GM12878 (cell line): ENCODE measurements at regions not wholly inside any gene's neighbourhood (a gene's known extent, or its start where the extent isn't known, plus 50 kb on each side); places are given as distances from the start of the nearest gene placed in this dataset.

Source experiments
- ATAC-seq: fragments of 200-7000 bp; cut with Tn5 transposase; 3 replicates; pipeline ENCODE4 v1.9.1; 2020; ENCODE audit warnings: mild to moderate bottlenecking, moderate library complexity
- BruUV-seq: library from RNA; stranded (reverse); fragments of 400-500 nt; replicated peaks from 2 replicates; lab custom pipeline; 2021; lab: Mats Ljungman, UMichigan
- CTCF ChIA-PET: fragments of 300-600 bp; sonication (Branson Sonifier 250); formaldehyde crosslinking; extraction: SDS; loops from one replicate; lab custom pipeline; 2021; ENCODE audit warnings: inconsistent platforms; lab: Yijun Ruan, JAX
- POLR2A ChIA-PET: fragments of 350-600 bp; formaldehyde crosslinking; extraction: SDS; loops from one replicate; lab custom pipeline; 2021; ENCODE audit warnings: inconsistent platforms; lab: Charles Lee
- RAD21 ChIA-PET: fragments of 300-600 bp; sonication (Branson Sonifier 250); formaldehyde crosslinking; loops from one replicate; lab custom pipeline; 2023; ENCODE audit warnings: antibody characterized with exemption; ENCODE audit not compliant: unreplicated experiment; lab: Charles Lee
- SMC1A ChIA-PET: fragments of 300-600 bp; sonication (Branson Sonifier 250); formaldehyde crosslinking; loops from one replicate; lab custom pipeline; 2023; ENCODE audit not compliant: unreplicated experiment, uncharacterized antibody; lab: Charles Lee
- DNase-seq: peaks from one replicate; pipeline ENCODE4 v3.0.0-alpha.2; 2011; ENCODE audit warnings: low read depth, low spot score
- FAIRE-seq: peaks from 3 replicates; lab custom pipeline; 2011; peaks lifted over from hg19 to GRCh38; lab: Jason Lieb, UNC
- H2AFZ ChIP-seq: 2 replicates; pipeline ENCODE4 v1.6.0; 2011; ENCODE audit warnings: low read depth, low read length, control low read depth; ENCODE audit not compliant: control insufficient read depth
- H3K27ac ChIP-seq: 2 replicates; pipeline ENCODE4 v1.5.1; 2011; ENCODE audit warnings: control low read depth; ENCODE audit not compliant: control insufficient read depth, insufficient read depth
- H3K27me3 ChIP-seq, 2 experiments: replicated peaks in 1 of 2; 2 replicates each; pipeline versions ENCODE4 v1.6.0 to v1.6.1; 2011; ENCODE audit warnings: low read length in 1 of 2; ENCODE audit not compliant: control insufficient read depth in 2 of 2, insufficient read depth in 2 of 2
- H3K36me3 ChIP-seq, 2 experiments: 2 replicates each; pipeline ENCODE4 v1.5.1; 2011; ENCODE audit warnings: low read length in 1 of 2; ENCODE audit not compliant: control insufficient read depth in 2 of 2, insufficient read depth in 2 of 2
- H3K4me1 ChIP-seq: 2 replicates; pipeline ENCODE4 v1.6.1; 2011; ENCODE audit warnings: mild to moderate bottlenecking, low read length, moderate library complexity, mixed read lengths; ENCODE audit not compliant: control insufficient read depth, insufficient read depth
- H3K4me2 ChIP-seq: 2 replicates; pipeline ENCODE4 v1.6.0; 2011; ENCODE audit warnings: control low read depth; ENCODE audit not compliant: control insufficient read depth, insufficient read depth
- H3K4me3 ChIP-seq: fragments of 200-600 bp; sonication (generic); 2 replicates; pipeline ENCODE4 v1.5.1; 2016
- H3K79me2 ChIP-seq: 2 replicates; pipeline ENCODE4 v1.6.0; 2011; ENCODE audit warnings: low read length; ENCODE audit not compliant: control insufficient read depth, insufficient read depth
- H3K9ac ChIP-seq: 2 replicates; pipeline ENCODE4 v1.8.0; 2011; ENCODE audit warnings: low read length, control low read depth, mixed read lengths; ENCODE audit not compliant: control insufficient read depth, insufficient read depth
- H3K9me3 ChIP-seq: replicated peaks from 3 replicates; pipeline ENCODE4 v1.5.1; 2011; ENCODE audit warnings: mild to moderate bottlenecking, low read length; ENCODE audit not compliant: control insufficient read depth, insufficient read depth
- H4K20me1 ChIP-seq: 2 replicates; pipeline ENCODE4 v1.6.0; 2011; ENCODE audit not compliant: control insufficient read depth, insufficient read depth
- DPF2 ChIP-seq: fragments of 450-650 bp; IDR thresholded peaks from 2 replicates; pipeline ENCODE4 v1.6.1; 2017; ENCODE audit warnings: mild to moderate bottlenecking
- ESRRA ChIP-seq: IDR thresholded peaks from 2 replicates; pipeline ENCODE4 v1.6.1; 2012; ENCODE audit warnings: mild to moderate bottlenecking, low read length, improper control_type of control experiment
- IKZF1 ChIP-seq: fragments of 450-650 bp; conservative IDR thresholded peaks from 2 replicates; pipeline ENCODE4 v1.6.1; 2017; ENCODE audit warnings: antibody characterized with exemption, mild to moderate bottlenecking
- MTA2 ChIP-seq: fragments of 450-650 bp; IDR thresholded peaks from 2 replicates; pipeline ENCODE4 v1.6.1; 2016; ENCODE audit warnings: low read depth, mild to moderate bottlenecking, moderate library complexity
- PAX5 ChIP-seq: IDR thresholded peaks from 2 replicates; pipeline ENCODE4 v1.6.1; 2011; ENCODE audit warnings: low read depth, low read length, borderline replicate concordance
- PKNOX1 ChIP-seq: fragments of 450-650 bp; IDR thresholded peaks from 2 replicates; pipeline ENCODE4 v1.6.1; 2016; ENCODE audit warnings: mild to moderate bottlenecking
- POLR2AphosphoS2 ChIP-seq: IDR thresholded peaks from 2 replicates; pipeline ENCODE4 v1.6.1; 2011; ENCODE audit warnings: low read depth, mild to moderate bottlenecking, low read length, improper control_type of control experiment, moderate library complexity
- RCOR1 ChIP-seq: conservative IDR thresholded peaks from 2 replicates; pipeline ENCODE4 v1.6.1; 2012; ENCODE audit warnings: low read depth, low read length, improper control_type of control experiment
- SMAD5 ChIP-seq: IDR thresholded peaks from 2 replicates; pipeline ENCODE4 v1.6.1; 2016; ENCODE audit warnings: antibody characterized with exemption, low read depth
- ZBED1 ChIP-seq: IDR thresholded peaks from 2 replicates; pipeline ENCODE4 v1.6.1; 2016; ENCODE audit warnings: borderline replicate concordance
- WGBS: methylation state at CpG from one replicate; pipeline ENCODE4 v1.1.6; 2016; ENCODE audit warnings: low lambda C conversion rate; ENCODE audit not compliant: insufficient replicate concordance, insufficient coverage; ENCODE audit errors: missing lambda C conversion rate; 5-methylcytosine and 5-hydroxymethylcytosine counted together
- in situ Hi-C: fragments of 300-500 bp; cut with MboI; formaldehyde crosslinking; loops from 9 replicates; pipeline ENCODE4 v1.14.3; 2018; ENCODE audit warnings: mixed read lengths
- intact Hi-C: fragments of 100-400 bp; cut with micrococcal nuclease; formaldehyde crosslinking; loops from one replicate; pipeline ENCODE4 v1.14.2; 2022; ENCODE audit not compliant: unreplicated experiment

DNA sequence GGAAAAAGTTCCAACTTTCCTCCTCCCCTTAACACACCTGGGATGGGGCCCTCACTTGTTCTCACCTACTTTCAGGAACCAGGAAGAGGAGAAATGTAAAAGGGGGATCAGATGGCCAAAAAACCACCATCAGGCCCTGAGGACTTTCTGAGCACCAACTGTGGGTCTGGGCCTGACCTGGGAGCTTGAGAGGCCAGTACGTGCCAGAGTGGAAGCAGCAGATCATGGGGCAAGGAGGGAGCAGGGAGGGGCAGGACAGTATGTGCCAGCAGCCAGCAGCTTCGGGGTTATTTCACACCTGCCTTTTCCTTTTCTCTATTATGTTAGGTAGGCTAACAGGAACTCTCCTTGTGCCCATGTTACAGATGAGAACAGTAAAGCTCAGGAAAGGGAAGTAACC lies 118.8 kb upstream of the UNC5B start:
- ChIA-PET POLR2A (no interaction called here), RAD21 (no interaction called here), CTCF (no interaction called here)
- Histone ChIP-seq H3K9me3 (peaks cover 4% of the 10 kb centered on the region; the same call in 1 of the 3 replicates), H3K4me3 (no peak overlapping the region), H3K4me1 (no peaks in the 10 kb centered on the region), H4K20me1 (no peaks in the 10 kb centered on the region), H3K36me3 (no peaks in the 10 kb centered on the region)
- FAIRE-seq = no peak
- DNase-seq = no peak
- no TSS peak for BruUV-seq
- intact Hi-C loops = no loop called here
- TF ChIP-seq PKNOX1 = no peak
- no peak for TF ChIP-seq DPF2
- TF ChIP-seq POLR2AphosphoS2 = no peak
- TF ChIP-seq ZBED1 = no peak
- no peak for TF ChIP-seq RCOR1
- no peak for TF ChIP-seq ESRRA
- TF ChIP-seq MTA2 = no peak
- no peak for TF ChIP-seq PAX5
- no peak for TF ChIP-seq SMAD5
- no peak for TF ChIP-seq IKZF1
- TF ChIP-seq, all 136 proteins: peak for 0
- Histone ChIP-seq H3K4me2 (no peak overlapping the region), H2AFZ (no peak overlapping the region), H3K9ac (no peak overlapping the region), H3K79me2 (no peaks in the 10 kb centered on the region), H3K27ac (no peak overlapping the region), H3K27me3 (no peaks in the 10 kb centered on the region)
- in situ Hi-C loops = no loop called here
- 0% methylated on average over 2 of the region's 2 CpGs for WGBS
- SMC1A ChIA-PET = no interaction called here
- no peak for ATAC-seq
